Transverse colon (tissue), 3 donors: ENCODE measurements at regions not wholly inside any gene's neighbourhood (a gene's known extent, or its start where the extent isn't known, plus 50 kb on each side); places are given as distances from the start of the nearest gene placed in this dataset.

Experiments used
- EP300 ChIP-seq: sonication (generic); formaldehyde crosslinking; IDR thresholded peaks from one replicate; pipeline ENCODE4 v1.6.1; 2017; ENCODE audit warnings: antibody characterized with exemption, low read depth
- POLR2A ChIP-seq: fragments of 450-650 bp; IDR thresholded peaks from one replicate; pipeline ENCODE4 v1.6.1; 2016; ENCODE audit warnings: antibody characterized with exemption, mild to moderate bottlenecking, moderate library complexity
- POLR2AphosphoS5 ChIP-seq, 3 donors: sonication (generic); formaldehyde crosslinking; IDR thresholded peaks; one replicate each; pipeline ENCODE4 v1.6.1; 2016; ENCODE audit warnings: antibody characterized with exemption in 3 of 3

- TF ChIP-seq POLR2A (no peak), EP300 (no peak), POLR2AphosphoS5 (IDR thresholded peaks at IDR 0.05) (no peak)
Measured at GRCh38 chr6:34610819-34611477, 54.8 kb upstream of the SPDEF start.
